ENCODE measurements at regions not wholly inside any gene's neighbourhood (a gene's known extent, or its start where the extent isn't known, plus 50 kb on each side); places are given as distances from the start of the nearest gene placed in this dataset.

GRCh38 chr4:126772662-126773061 lies 860.1 kb upstream of the INTU start:
- no peak overlapping the region for H3K27ac ChIP-seq (replicated peaks)
- no peaks in the 10 kb centered on the region for H3K27me3 ChIP-seq (ENCODE audit: insufficient read depth, poor library complexity, severe bottlenecking)
- DNase-seq (ENCODE audit: low read depth in 1 of 2, low spot score in 1 of 2), result no peak
- TF ChIP-seq, protein P1, sequence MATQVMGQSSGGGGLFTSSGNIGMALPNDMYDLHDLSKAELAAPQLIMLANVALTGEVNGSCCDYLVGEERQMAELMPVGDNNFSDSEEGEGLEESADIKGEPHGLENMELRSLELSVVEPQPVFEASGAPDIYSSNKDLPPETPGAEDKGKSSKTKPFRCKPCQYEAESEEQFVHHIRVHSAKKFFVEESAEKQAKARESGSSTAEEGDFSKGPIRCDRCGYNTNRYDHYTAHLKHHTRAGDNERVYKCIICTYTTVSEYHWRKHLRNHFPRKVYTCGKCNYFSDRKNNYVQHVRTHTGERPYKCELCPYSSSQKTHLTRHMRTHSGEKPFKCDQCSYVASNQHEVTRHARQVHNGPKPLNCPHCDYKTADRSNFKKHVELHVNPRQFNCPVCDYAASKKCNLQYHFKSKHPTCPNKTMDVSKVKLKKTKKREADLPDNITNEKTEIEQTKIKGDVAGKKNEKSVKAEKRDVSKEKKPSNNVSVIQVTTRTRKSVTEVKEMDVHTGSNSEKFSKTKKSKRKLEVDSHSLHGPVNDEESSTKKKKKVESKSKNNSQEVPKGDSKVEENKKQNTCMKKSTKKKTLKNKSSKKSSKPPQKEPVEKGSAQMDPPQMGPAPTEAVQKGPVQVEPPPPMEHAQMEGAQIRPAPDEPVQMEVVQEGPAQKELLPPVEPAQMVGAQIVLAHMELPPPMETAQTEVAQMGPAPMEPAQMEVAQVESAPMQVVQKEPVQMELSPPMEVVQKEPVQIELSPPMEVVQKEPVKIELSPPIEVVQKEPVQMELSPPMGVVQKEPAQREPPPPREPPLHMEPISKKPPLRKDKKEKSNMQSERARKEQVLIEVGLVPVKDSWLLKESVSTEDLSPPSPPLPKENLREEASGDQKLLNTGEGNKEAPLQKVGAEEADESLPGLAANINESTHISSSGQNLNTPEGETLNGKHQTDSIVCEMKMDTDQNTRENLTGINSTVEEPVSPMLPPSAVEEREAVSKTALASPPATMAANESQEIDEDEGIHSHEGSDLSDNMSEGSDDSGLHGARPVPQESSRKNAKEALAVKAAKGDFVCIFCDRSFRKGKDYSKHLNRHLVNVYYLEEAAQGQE (IDR thresholded peaks at IDR 0.05; ENCODE audit: insufficient replicate concordance, low read depth), result no peak
- TF ChIP-seq, protein P2, sequence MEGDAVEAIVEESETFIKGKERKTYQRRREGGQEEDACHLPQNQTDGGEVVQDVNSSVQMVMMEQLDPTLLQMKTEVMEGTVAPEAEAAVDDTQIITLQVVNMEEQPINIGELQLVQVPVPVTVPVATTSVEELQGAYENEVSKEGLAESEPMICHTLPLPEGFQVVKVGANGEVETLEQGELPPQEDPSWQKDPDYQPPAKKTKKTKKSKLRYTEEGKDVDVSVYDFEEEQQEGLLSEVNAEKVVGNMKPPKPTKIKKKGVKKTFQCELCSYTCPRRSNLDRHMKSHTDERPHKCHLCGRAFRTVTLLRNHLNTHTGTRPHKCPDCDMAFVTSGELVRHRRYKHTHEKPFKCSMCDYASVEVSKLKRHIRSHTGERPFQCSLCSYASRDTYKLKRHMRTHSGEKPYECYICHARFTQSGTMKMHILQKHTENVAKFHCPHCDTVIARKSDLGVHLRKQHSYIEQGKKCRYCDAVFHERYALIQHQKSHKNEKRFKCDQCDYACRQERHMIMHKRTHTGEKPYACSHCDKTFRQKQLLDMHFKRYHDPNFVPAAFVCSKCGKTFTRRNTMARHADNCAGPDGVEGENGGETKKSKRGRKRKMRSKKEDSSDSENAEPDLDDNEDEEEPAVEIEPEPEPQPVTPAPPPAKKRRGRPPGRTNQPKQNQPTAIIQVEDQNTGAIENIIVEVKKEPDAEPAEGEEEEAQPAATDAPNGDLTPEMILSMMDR (IDR thresholded peaks at IDR 0.05; ENCODE audit: insufficient read depth, low read length), result no peak
- TF ChIP-seq GABPA (IDR thresholded peaks at IDR 0.05; ENCODE audit: low read depth) (no peak), POLR2AphosphoS5 (IDR thresholded peaks at IDR 0.05; ENCODE audit: low read depth) (no peak), SPI1 (IDR thresholded peaks at IDR 0.05; ENCODE audit: borderline replicate concordance, low read depth) (no peak)
- H3K4me3 ChIP-seq (replicated peaks; ENCODE audit: insufficient read depth, low read length), result no peak overlapping the region

DNA sequence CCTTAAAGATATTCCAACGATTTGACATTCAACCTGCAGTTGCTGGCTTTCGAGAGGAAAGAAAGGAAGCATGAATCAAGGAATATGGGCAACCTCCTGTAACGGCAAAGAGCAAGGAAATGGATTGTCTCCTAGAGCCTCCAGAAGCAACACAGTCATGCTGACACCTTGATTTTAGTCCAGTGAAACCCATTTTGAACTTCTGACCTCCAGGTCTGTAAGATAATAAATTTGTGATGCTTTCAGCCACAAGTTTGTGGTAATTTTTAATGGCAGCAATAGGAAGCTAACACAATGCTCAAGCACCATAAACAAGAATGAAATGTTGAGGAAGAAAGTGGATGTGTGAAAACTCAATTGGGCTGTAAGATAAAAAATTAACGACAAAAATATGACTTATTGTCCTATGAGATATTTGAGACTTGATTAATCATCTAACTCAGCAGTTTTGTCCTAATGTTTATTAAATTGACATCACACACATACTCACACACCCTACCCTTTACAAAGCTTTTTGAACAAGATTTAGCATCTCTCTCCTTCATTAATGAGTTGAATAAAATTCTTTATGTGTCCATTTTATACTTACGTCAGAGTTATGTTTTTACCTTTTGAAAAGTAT lies 857.2 kb upstream of the INTU start:
- DNase-seq (ENCODE audit: low read depth in 1 of 2, low spot score in 1 of 2), result no peak
- Histone ChIP-seq H3K27me3 (ENCODE audit: insufficient read depth, poor library complexity, severe bottlenecking) (no peaks in the 10 kb centered on the region), H3K27ac (replicated peaks) (no peak overlapping the region), H3K4me3 (replicated peaks; ENCODE audit: insufficient read depth, low read length) (no peak overlapping the region)
- TF ChIP-seq, protein P1 (IDR thresholded peaks at IDR 0.05; ENCODE audit: insufficient replicate concordance, low read depth), result no peak
- TF ChIP-seq, protein P2 (IDR thresholded peaks at IDR 0.05; ENCODE audit: insufficient read depth, low read length), result no peak
- TF ChIP-seq POLR2AphosphoS5 (IDR thresholded peaks at IDR 0.05; ENCODE audit: low read depth) (no peak), GABPA (IDR thresholded peaks at IDR 0.05; ENCODE audit: low read depth) (no peak), SPI1 (IDR thresholded peaks at IDR 0.05; ENCODE audit: borderline replicate concordance, low read depth) (no peak)

DNA sequence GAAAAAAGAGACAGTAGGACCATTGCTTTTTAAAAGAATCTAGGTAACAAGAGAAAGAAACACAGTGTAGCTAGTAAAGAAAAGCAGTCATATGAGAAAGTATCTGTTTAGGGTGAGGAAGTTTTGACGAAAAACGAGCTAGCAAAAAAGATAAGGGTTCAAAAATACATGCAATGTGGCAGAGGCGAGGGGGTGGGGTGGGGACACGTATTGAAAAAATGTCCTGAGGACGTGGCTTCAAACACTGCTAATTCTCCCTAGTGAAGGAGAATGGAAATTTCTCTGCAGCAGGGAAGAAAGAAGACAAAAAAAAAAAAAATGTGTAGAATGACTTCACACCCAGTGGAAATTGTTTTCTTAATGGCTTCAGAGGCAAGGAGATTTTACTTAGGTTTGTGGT lies 856.4 kb upstream of the INTU start:
- TF ChIP-seq POLR2AphosphoS5 (IDR thresholded peaks at IDR 0.05; ENCODE audit: low read depth) (no peak), SPI1 (IDR thresholded peaks at IDR 0.05; ENCODE audit: borderline replicate concordance, low read depth) (no peak)
- TF ChIP-seq, protein P1 (IDR thresholded peaks at IDR 0.05; ENCODE audit: insufficient replicate concordance, low read depth), result no peak
- TF ChIP-seq, protein P2 (IDR thresholded peaks at IDR 0.05; ENCODE audit: insufficient read depth, low read length), result no peak
- Histone ChIP-seq H3K27me3 (ENCODE audit: insufficient read depth, poor library complexity, severe bottlenecking) (no peaks in the 10 kb centered on the region), H3K4me3 (replicated peaks; ENCODE audit: insufficient read depth, low read length) (no peak overlapping the region), H3K27ac (replicated peaks) (no peak overlapping the region)
- no peak for DNase-seq (ENCODE audit: low read depth in 1 of 2, low spot score in 1 of 2)

All from HL-60 (cell line).